ENCODE measurements at regions not wholly inside any gene's neighbourhood (a gene's known extent, or its start where the extent isn't known, plus 50 kb on each side); places are given as distances from the start of the nearest gene placed in this dataset.
"Not testable (repeated sequence)": the region's sequence is repeated elsewhere in the genome, so short reads cannot be mapped to it uniquely, and the experiment has no call there.

GRCh38 chr5:94027145-94027544 is 285.7 kb upstream of the POU5F2 start:
- intact Hi-C loops (cut with micrococcal nuclease), result no loop called here

- intact Hi-C loops (cut with micrococcal nuclease), result no loop called here
These were observed 284.5 kb upstream of the POU5F2 start for GRCh38 chr5:94025788-94026473.

- intact Hi-C loops (cut with micrococcal nuclease), result no loop called here
These were observed 283.2 kb upstream of the POU5F2 start for GRCh38 chr5:94024620-94025019.

GRCh38 chr5:94024101-94024500 is 282.7 kb upstream of the POU5F2 start:
- intact Hi-C loops (cut with micrococcal nuclease), result no loop called here

- intact Hi-C loops (cut with micrococcal nuclease), result no loop called here
These were observed 279.8 kb upstream of the POU5F2 start for GRCh38 chr5:94021246-94021645.

- intact Hi-C loops (cut with micrococcal nuclease), result no loop called here
These were observed 276.2 kb upstream of the POU5F2 start for GRCh38 chr5:94017579-94017978.

- intact Hi-C loops (cut with micrococcal nuclease), result no loop called here
These were observed 269.4 kb upstream of the POU5F2 start for GRCh38 chr5:94010814-94011213.

- intact Hi-C loops (cut with micrococcal nuclease), result no loop called here
These were observed 267.8 kb upstream of the POU5F2 start for GRCh38 chr5:94009161-94009560.

GRCh38 chr5:93998951-93999455 is 257.6 kb upstream of the POU5F2 start:
- intact Hi-C loops (cut with micrococcal nuclease), result no loop called here

- intact Hi-C loops (cut with micrococcal nuclease), result no loop called here
These were observed 256.2 kb upstream of the POU5F2 start for GRCh38 chr5:93997562-93997961.

- intact Hi-C loops (cut with micrococcal nuclease), result no loop called here
These were observed 253.8 kb upstream of the POU5F2 start for GRCh38 chr5:93995126-93995621.

GRCh38 chr5:93993161-93993560 is 251.8 kb upstream of the POU5F2 start:
- intact Hi-C loops (cut with micrococcal nuclease), result no loop called here

- intact Hi-C loops (cut with micrococcal nuclease), result no loop called here
These were observed 249.2 kb upstream of the POU5F2 start for GRCh38 chr5:93990504-93991070.

- intact Hi-C loops (cut with micrococcal nuclease), result not testable (repeated sequence)
These were observed 244.7 kb upstream of the POU5F2 start for GRCh38 chr5:93985940-93986570.

GRCh38 chr5:93978222-93978621 is 236.8 kb upstream of the POU5F2 start:
- intact Hi-C loops (cut with micrococcal nuclease), result no loop called here

GRCh38 chr5:93967923-93968322 is 226.5 kb upstream of the POU5F2 start:
- intact Hi-C loops (cut with micrococcal nuclease), result no loop called here

- intact Hi-C loops (cut with micrococcal nuclease), result no loop called here
These were observed 223.0 kb upstream of the POU5F2 start for GRCh38 chr5:93964421-93964820.

GRCh38 chr5:93960042-93960441 is 218.6 kb upstream of the POU5F2 start:
- intact Hi-C loops (cut with micrococcal nuclease), result no loop called here

GRCh38 chr5:93956006-93956405 is 214.6 kb upstream of the POU5F2 start:
- intact Hi-C loops (cut with micrococcal nuclease), result no loop called here

GRCh38 chr5:93954421-93955069 is 213.1 kb upstream of the POU5F2 start:
- intact Hi-C loops (cut with micrococcal nuclease), result no loop called here

- intact Hi-C loops (cut with micrococcal nuclease), result no loop called here
These were observed 212.0 kb upstream of the POU5F2 start for GRCh38 chr5:93953442-93953841.

- intact Hi-C loops (cut with micrococcal nuclease), result no loop called here
These were observed 200.5 kb upstream of the POU5F2 start for GRCh38 chr5:93941897-93942296.

Measured in T-helper 1 cell treated with Interleukin-12 subunit alpha and Interleukin-12 subunit beta and Interleukin-4 antibody, amounts not matched to agents 30 ng/mL and 1 ng/mL, for 36 hours (primary cell).